Stimulated activated CD4-positive, alpha-beta T cell treated with anti-CD3 and anti-CD28 coated beads, Interleukin-15, amount 100 ng/mL, for 48 hours (primary cell): ENCODE measurements at regions not wholly inside any gene's neighbourhood (a gene's known extent, or its start where the extent isn't known, plus 50 kb on each side); places are given as distances from the start of the nearest gene placed in this dataset.
"Not testable (repeated sequence)": the region's sequence is repeated elsewhere in the genome, so short reads cannot be mapped to it uniquely, and the experiment has no call there.

Experiments used
- DNase-seq, 2 donors: peaks; one replicate each; pipeline ENCODE4 v3.0.0-alpha.2; 2020; ENCODE audit warnings: low read depth in 2 of 2

DNA sequence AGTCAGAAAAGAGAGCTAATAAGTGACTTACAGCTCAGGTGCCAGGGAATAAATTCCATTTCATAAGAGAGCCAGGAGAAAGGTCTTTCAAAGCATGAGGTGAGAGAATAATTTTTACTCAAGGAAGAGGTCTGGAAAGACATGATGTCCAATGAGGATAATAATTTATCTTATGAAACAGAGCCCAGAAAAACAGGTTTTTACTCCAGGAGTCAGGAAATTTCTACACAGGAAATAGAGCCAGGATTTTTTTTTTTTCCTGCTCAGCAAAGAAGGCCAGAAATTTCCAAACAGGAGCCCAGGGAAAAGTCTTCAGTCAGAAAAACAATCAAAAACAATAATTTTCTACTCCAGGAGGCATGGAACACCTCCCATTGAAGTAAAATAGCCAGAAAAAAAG is 1185.7 kb upstream of the TSPY4 start:
- DNase-seq: no peak

DNA sequence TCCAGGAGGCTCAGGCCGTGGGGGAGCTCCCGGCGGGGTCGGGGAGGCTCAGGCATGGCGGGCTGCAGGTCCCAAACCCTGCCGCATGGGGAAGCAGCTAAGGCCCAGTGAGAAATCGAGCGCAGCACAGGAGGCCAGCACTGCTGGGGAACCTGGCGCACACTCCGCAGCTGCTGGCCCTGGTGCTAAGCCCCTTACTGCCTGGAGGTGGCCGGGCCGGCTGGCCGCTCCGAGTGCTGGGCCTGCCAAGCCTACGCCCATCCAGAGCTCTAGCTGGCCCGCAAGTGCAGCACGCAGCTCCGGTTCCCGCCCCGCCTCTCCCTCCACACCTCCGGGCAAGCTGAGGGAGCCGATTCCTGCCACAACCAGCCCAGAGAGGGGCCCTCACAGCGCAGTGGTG is 1208.7 kb upstream of the TSPY4 start:
- no peak for DNase-seq

DNA sequence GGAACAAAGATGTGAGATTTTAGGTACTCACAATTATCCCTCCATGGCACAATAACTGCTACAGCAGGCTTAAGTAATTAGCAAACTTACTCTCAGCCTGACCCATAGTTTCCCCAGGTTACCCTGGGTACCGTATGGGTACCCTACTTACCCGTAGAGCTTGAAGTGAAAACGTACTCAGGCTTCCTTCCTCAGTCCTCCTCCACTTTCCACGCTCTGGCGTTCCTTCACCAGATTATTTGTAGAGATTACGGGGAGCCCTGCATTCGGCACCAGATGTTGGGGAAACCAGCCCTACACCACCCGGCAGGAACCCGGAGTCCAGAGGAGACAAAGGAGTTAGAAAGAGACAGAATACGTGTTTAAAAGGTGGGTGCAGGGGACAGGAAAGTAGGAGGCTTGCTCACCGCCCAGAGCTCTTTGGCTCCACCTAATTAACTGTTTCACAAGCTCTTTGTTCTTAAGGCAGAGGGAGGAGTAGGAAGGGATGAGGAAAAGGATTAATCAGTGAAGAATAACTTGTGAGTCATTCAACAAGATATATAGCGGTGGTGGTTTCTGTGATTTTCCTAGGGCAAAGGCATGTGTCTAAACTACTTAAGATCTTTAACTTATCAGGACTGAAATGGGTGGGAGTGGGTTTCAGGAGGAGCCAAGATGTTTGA is 1211.2 kb upstream of the TSPY4 start:
- no peak for DNase-seq

DNA sequence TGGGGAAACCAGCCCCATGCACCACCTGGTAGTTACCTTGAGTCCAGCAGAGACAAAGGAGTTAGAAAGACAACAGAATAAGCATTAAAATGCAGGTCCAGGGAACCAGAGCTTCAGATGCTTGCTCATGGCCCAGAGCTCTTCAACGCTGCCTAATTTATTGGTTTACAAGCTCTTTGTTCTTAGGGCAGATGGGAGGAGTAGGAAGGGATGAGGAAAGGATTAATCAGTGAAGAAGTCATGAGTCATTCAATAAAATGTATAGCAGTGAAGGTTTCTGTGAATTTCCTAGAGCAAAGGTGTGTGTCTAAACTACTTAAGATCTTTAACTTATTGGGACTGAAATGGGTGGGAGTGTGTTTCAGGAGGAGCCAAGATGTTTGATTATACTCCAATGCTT is 1210.3 kb upstream of the AMELY start:
- no peak for DNase-seq

DNA sequence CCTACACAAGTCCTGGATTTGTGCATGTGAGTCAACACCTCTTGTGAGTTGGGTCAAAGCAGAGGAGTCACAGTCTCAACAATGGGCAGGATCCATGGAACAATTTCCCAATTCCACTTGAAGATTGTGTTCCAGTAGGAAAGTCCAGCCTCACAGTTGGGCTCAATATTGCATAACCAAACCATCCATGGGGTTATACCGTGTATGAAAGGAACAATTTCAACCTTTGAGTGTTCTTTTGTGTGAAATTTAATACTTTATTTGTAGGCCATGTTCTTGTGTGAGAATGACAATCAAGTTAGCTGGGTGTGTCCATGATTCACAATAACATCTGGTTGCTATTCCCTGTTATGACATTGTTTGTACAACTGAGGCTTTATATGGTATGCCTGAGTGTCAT is 1182.9 kb upstream of the AMELY start:
- no peak for DNase-seq

DNA sequence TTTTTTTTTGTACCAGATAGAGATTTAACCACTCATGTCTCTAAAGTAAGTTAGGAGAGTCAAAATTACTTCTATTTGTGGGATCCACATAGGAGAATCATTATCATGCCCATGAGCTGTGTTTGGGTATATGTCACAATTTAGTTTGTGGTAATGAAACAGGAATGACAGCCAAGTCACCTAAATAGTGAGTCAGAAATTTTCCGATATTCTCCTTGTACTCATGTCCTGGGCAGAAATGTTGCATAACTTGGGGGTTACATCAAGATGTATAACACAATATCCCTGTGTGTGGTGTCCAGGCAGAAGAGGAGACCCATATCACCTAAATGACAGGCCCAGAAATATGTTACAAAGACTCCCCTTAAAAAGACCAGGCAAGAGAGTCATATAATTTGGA is 1181.4 kb upstream of the AMELY start:
- no peak for DNase-seq

DNA sequence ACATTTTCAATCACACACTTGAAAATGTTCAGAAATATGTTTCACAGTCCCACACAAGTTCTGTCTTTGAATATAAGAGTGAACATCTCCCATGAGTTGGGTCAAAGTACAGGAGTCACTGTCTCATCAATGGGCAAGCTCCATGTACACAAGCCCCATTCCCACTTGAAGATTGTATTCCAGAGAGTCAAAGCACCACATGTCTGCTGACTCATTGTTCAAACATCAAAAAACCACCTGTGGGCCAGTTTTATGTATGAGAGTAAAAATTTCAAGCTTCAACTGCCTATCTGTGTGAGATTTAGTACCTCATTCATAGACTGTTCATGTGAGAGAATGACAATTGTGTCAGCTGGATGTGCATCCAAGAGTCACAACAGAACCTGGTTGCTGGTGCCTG is 1174.4 kb upstream of the AMELY start:
- no peak for DNase-seq

DNA sequence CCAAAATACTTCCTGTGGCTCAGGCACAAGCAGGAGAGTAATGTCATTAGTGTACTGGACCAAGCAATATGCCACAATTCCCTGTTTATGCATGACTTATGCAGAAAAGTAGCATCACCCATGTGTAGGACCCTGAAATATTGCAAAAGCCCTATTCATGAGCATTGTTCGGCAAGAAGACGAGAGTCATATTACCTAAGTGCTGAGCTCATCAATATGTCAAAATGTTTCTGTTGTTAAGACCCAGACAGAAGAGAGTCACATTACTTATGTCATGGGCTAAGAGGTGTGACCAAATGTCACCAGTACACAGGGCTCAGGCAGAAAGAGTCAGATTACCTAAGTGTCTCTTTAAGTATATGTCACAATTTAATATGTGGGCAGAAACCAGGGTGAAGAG is 1172.6 kb upstream of the AMELY start:
- DNase-seq: no peak

DNA sequence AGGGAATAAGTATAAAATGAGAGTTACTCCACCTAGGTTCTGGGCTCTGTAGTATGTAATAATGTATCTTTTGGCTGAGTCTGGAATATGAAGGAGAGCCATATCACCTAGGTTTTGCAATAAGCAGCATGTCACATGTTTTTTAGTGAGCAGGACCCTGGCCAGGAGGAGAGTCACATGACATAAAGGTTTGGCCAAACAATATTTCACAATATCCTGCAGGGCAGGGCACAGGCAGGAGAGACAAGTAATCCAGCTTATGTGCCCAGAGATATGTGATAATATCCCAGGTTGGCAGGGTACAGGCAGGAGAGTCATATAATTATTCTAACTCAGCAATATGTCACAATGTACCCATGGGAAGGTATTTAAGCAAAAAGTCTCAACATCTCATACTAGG is 1169.6 kb upstream of the AMELY start:
- no peak for DNase-seq

DNA sequence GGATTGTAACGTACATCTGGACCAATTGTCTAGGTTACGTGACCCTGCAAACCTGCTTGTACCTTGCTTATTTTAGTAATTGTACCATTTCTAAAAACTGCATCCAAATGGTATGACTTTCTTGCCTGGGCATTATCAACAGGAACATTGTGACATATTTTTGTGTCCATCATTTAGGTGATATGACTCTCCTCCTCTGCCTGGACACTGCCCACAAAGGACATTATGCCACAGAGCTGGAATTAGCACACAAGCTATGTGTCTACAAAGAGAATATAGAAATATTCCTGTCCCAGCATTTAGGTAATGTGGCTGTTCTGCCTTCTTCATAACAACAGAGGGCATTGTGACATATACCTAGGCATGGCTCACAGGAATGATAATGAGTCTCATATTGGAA is 1153.7 kb upstream of the AMELY start:
- no peak for DNase-seq

DNA sequence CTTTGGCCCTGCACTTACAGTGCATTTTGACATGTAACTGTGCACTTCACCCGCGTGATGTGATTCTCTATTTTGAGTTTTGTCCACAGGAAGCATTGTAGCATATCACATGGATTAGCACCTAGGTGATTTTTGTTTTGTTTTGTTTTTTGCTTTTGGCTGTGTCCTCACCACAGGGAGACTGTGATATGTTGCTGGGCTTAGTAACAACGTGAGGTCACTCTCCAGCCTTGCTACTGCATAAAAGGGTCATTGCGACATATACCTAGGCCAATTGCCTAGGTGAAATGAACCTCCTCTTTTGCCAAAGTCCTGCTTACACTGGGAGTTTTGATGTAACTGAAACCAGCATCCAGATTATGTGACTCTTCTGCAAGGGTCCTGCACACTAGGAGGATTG is 1152.9 kb upstream of the AMELY start:
- no peak for DNase-seq

DNA sequence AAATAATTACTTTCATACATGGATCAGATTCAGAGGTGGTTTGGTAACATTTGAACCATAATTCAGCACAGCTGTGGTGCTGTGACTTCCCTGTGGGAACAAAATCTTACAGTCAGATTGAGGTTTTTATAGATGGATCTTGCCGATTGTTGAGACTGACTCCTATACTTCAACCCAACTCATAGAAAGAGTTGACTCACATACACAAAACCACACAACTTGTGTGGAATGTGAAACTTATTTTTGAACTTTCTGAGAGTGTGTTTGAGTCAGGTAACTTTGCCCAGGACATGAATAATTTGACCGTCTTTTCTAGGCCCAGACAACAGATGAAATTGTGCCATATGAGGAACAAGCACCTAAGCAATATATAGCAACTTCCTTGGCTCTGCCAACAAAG is 1152.4 kb upstream of the AMELY start:
- no peak for DNase-seq

DNA sequence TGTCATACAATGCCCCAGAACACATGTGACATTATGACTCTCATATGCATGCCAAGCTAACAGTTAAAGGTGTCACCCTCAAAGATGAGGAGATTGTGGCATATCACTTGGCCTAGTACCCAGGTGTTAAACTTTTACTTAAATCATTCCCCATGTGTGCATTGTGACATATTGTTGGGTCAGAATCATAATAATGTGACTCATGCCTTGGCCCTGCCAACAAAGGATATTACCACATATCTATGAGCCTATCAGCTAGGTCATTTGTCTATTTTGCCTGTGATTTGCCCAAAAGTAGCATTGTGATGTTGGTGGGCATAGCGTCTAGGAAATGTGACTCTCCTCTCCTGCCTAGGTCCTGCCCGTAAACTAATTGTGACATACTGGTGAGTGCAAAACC is 1147.1 kb upstream of the AMELY start:
- DNase-seq: no peak

DNA sequence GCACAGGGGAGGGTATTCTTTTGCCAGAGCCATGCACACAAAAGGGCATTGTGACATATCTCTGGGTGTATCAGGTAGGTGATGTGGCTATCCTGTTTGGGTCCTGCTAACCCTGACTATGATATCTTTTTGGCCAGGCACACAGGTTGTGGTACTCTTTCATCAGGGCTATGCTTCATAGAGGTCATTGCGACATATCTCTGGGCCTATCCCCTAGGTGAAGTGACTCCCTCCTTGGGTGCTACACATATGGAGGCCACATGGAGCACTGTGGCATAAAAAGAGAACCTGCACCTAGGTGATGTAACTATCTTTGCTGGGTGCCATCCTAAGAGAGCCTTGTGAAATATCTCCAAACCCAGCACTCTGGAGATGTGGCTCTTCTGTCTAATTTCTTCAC is 1139.8 kb upstream of the AMELY start:
- no peak for DNase-seq

DNA sequence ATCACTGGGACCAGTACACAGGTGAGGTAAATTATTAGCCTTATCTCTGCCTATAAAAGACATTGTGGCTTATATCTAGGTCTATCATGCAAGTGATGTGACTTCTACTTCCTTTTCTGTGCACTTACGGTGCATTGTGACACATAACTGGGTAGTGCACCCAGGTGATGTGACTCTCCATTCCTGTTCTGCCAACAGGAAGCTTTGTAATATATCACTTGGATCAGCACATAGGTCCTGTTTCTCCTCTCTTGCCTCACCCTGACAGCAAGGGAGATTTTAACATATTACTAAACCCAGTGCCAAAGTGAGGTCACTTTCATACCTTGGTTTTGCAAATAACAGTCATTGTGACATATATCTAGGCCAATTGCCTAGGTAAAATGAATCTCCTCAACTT is 1129.7 kb upstream of the AMELY start:
- DNase-seq: no peak

DNA sequence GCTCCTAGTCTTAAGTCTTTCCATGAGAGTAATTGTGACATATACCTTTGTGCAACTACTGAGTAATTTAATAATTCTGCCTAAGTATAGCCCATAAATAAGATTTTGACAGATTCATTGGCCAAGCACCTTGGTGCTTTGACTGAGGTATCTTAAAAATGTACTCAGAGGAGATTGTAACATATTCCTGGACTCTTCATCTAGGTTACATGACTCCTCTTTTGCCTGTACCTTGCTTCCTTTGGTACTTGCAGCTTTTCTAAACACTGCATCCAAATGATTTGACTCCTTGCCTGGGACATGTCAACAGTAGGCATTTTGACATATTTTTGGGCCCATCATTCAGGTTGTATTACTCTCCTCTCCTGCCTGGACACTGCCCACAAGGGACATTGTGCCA is 1125.0 kb upstream of the AMELY start:
- no peak for DNase-seq

DNA sequence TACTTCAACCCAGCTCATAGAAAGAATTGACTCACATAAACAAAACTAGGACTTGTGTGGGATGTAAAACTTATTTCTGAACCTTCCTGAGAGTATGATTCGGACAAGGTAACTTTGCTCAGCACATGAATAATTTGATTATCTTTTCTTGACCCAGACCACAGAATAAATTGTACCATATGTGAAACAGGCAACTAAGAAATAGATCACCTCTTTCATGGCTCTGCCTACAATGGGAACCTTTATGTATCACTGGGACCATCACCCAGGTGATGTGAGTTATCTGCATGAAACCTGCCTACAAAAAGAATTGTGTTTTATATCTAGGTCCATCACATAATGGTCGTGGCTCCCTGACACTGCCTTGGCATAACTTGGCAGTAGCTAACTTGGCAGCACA is 1124.1 kb upstream of the AMELY start:
- DNase-seq: no peak

DNA sequence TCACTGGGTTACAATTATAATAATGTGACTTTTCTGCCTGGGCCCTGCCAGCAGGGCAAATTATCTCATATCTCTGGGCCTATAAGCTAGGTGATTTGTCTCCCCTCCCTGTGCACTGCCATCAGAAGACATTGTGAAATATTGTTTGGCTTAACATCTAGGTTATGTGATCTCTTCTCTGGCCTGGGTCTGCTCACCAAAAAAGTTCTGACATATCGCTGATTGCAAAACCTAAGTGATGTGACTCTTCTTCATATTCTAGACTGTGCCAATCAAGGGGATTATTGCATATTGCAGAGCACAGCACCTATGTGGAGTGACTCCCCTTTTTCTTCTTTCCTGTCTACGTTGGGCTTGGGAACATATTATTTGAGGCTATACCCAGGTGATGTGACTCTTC is 1123.1 kb upstream of the AMELY start:
- DNase-seq: no peak

DNA sequence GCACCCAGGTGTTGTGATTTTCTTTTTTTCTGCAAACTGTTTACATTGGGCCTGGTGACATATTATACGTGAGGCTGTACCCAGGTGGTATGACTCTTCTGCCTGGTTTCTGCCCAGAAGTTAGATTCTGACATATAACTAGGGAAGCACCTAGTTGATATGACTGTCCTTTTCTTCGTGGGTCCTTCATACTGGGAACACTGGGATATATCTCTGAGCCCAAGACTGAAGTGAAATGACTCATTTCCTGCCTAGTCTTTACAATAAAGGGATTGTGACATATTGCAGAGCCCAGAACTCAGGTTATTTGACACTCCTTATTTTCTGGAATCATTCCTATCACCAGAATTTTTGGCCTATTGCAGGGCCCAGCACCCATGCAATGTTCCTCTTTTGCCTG is 1121.6 kb upstream of the AMELY start:
- DNase-seq: no peak

DNA sequence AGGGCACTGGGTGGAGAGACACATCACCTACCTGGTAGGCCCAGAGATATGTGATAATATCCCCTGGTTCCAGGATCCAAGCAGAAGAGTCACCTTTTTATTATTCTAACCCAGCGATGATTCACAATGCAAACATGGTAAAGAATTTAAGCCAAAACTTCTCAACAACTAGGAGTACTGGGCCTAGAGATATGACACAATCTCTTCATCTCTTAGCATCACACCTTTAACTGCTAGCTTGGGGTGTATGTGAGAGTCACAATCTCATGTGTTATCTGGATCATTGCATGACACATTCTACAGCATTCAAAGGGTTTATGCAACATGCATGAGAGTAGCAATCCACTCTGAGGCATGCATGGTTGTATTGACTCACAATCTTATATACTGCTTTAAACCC is 1109.0 kb upstream of the AMELY start:
- DNase-seq: no peak

DNA sequence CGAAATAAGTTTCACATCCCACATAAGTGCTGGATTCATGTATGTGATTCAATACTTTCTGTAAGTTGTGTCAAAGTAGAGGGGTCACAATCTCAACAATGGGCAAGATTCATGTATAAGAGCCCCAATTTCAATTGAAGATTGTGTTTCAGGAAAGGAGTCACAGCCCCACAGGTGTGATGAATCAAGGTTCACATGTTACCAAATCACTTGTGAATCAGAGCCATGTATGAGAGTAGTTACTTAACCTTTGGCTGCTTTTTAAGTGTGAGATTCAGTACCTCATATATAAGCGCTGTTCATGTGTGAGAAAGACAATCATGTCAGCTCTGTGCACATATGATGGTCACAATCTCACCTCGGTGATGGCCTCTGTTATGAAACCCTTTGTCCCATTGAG is 1100.0 kb upstream of the AMELY start:
- no peak for DNase-seq

DNA sequence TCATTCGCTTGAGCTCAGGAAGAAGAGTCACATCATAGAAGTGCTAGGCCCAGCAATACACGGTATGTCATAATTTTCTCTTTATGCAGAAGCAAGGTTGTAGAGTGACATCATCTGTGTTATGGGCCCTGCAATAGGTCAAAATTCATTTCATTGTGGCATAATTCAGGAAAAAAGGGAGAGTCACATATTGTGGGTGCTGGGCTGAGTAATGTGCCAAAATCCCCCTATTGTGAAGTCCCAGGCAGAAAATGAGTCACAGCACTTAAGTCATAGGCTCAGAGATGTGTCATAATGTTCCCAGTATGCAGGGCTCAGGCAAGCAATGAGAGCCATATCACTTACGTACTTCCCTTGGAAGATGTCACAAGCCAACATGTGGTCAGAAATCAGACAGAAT is 1092.6 kb upstream of the AMELY start:
- peak in 1 of 2 donors; percentile 5 for DNase-seq

DNA sequence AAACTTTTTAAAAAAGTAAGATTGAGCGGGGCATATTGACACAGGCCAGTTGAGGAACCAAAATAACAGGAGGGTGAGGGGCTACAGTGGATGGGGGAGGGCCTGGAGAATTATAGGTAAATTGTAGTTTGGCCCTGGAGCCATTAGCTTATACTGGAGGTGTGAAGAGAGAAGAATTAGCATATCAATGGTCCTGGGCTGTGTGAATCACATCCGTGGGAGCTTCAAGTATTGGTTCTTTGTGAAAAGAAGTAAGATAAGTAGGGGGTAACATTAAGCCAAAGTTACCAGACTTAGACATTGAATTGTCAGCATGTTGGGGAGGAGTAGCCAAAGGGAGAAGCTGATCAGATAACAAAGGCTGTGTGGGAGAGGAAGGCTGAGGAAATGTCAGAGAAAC is 1085.2 kb upstream of the AMELY start:
- no peak for DNase-seq

DNA sequence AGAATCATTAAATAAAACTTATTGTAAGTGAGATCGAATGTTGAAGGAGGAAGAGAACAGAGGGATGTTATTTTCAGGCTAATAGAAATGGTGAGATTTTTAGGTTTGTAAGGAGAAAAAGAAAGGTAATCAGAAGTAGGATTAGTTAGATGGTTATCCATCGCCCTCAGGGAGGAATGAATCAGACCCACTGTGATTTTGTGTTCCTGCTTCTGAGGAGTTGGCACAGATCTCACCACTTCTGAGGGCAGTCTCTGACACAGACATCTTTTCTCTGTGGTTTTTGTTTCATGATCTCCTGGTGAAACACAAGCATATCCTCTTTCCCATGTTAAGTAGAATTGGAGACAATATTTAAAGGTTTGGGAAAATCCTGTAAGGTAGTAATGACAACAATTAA is 1083.2 kb upstream of the AMELY start:
- DNase-seq: not testable (repeated sequence)

DNA sequence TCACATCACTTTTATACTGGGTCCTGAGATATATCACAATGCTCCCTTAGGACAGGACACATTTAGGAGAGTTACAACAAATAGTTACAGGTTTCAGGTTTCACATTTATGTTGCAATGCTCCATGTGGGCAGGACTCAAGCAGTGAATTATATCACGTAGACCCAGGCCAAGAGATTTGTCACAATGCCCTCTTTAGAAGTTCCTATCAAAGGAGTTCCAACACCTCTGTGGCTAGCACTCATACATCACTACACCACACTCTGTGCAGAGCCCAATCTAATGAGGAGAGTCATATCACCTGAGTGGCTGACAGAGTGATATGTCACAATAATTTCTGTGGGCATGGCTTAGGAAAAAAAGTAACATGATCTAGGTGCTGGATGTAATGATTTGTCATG is 1068.2 kb upstream of the AMELY start:
- DNase-seq: no peak
